ENCODE measurements at regions not wholly inside any gene's neighbourhood (a gene's known extent, or its start where the extent isn't known, plus 50 kb on each side); places are given as distances from the start of the nearest gene placed in this dataset.

DNA sequence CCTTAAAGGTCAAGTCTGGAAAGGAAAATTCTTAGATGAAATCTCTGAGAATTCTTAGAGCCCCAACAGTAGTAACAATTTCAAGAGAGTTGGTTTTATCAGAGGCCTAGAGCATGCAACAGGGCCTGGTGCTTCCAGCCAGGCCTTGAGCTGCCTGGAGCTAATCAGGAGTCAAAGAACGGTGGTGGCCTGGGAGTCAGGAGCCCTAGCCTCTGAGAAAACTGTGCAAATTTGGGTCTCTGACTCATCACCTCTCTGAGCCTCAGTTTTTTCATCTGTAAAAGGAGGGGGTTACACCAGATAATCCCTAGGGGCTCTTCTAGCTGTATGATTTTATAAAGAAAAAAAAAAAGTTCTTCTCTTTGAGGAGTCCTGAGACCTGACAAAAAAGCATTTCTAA, 227.3 kb upstream of the RPL38 start:
- TF ChIP-seq, protein P1, sequence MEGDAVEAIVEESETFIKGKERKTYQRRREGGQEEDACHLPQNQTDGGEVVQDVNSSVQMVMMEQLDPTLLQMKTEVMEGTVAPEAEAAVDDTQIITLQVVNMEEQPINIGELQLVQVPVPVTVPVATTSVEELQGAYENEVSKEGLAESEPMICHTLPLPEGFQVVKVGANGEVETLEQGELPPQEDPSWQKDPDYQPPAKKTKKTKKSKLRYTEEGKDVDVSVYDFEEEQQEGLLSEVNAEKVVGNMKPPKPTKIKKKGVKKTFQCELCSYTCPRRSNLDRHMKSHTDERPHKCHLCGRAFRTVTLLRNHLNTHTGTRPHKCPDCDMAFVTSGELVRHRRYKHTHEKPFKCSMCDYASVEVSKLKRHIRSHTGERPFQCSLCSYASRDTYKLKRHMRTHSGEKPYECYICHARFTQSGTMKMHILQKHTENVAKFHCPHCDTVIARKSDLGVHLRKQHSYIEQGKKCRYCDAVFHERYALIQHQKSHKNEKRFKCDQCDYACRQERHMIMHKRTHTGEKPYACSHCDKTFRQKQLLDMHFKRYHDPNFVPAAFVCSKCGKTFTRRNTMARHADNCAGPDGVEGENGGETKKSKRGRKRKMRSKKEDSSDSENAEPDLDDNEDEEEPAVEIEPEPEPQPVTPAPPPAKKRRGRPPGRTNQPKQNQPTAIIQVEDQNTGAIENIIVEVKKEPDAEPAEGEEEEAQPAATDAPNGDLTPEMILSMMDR (IDR thresholded peaks at IDR 0.05), result no peak
- TF ChIP-seq POLR2A (IDR thresholded peaks at IDR 0.05) (no peak), EP300 (IDR thresholded peaks at IDR 0.05) (no peak)
